ENCODE measurements at regions not wholly inside any gene's neighbourhood (a gene's known extent, or its start where the extent isn't known, plus 50 kb on each side); places are given as distances from the start of the nearest gene placed in this dataset.

- TF ChIP-seq POLR2A (IDR thresholded peaks at IDR 0.05; ENCODE audit: low read depth, low read length) (no peak), POLR2AphosphoS5 (IDR thresholded peaks at IDR 0.05; ENCODE audit: low read depth, low read length) (no peak)
These were observed 147.6 kb upstream of the OPCML start for GRCh38 chr11:133679896-133680295.
